ENCODE measurements at regions not wholly inside any gene's neighbourhood (a gene's known extent, or its start where the extent isn't known, plus 50 kb on each side); places are given as distances from the start of the nearest gene placed in this dataset.

- no peak for DNase-seq
- Histone ChIP-seq H3K4me1 (ENCODE audit: insufficient read depth, low read length) (peaks cover 6% of the 10 kb centered on the region), H3K9me3 (ENCODE audit: control insufficient read depth in 1 of 2, low read length in 2 of 2) (no peaks in the 10 kb centered on the region), H3K27ac (ENCODE audit: low read depth, low read length) (no peak overlapping the region), H3K36me3 (ENCODE audit: insufficient read depth, low read length) (no peaks in the 10 kb centered on the region), H3K27me3 (ENCODE audit: insufficient read depth, low read length) (no peaks in the 10 kb centered on the region), H3K4me3 (ENCODE audit: low read length in 2 of 2) (no peak overlapping the region)
- Mint-ChIP-seq H3K27ac (no peak overlapping the region), H3K4me3 (no peak overlapping the region), H3K4me1 (peaks cover 8 to 21% (median 13%) of the 10 kb centered on the region in 4 donors), H3K36me3 (no peaks in the 10 kb centered on the region), H3K27me3 (peaks cover 4 to 6% of the 10 kb centered on the region in 2 donors), H3K9me3 (no peaks in the 10 kb centered on the region)
- ChIA-PET CTCF (ENCODE audit: partially characterized antibody) (no interaction called here), POLR2A (ENCODE audit: partially characterized antibody) (no interaction called here)
- intact Hi-C loops (cut with micrococcal nuclease): no loop called here
These were observed 92.7 kb downstream of the CEBPB start for GRCh38 chr20:50283370-50283769.

GRCh38 chr20:50283922-50284810 is 93.5 kb downstream of the CEBPB start:
- intact Hi-C loops (cut with micrococcal nuclease): no loop called here
- Mint-ChIP-seq H3K27me3 (peaks cover 4 to 6% of the 10 kb centered on the region in 2 donors), H3K4me3 (no peak overlapping the region), H3K27ac (peak overlapping the region in 1 of 7 donors; percentile 5), H3K4me1 (peaks cover 8 to 21% (median 13%) of the 10 kb centered on the region in 4 donors), H3K9me3 (no peaks in the 10 kb centered on the region), H3K36me3 (no peaks in the 10 kb centered on the region)
- ChIA-PET POLR2A (ENCODE audit: partially characterized antibody) (no interaction called here), CTCF (ENCODE audit: partially characterized antibody) (interaction anchor here (0.9 kb wide), 1 partner anchor 29 kb away, joined by 3 read pairs; no protein-coding TSS in a partner anchor)
- no peaks in the 10 kb centered on the region for H3K9me3 ChIP-seq (ENCODE audit: control insufficient read depth in 1 of 2, low read length in 2 of 2)
- H3K4me3 ChIP-seq (ENCODE audit: low read length in 2 of 2): no peak overlapping the region
- H3K27ac ChIP-seq (ENCODE audit: low read depth, low read length): no peak overlapping the region
- DNase-seq: no peak
- no peaks in the 10 kb centered on the region for H3K36me3 ChIP-seq (ENCODE audit: insufficient read depth, low read length)
- peaks cover 6% of the 10 kb centered on the region for H3K4me1 ChIP-seq (ENCODE audit: insufficient read depth, low read length)
- no peaks in the 10 kb centered on the region for H3K27me3 ChIP-seq (ENCODE audit: insufficient read depth, low read length)

DNA sequence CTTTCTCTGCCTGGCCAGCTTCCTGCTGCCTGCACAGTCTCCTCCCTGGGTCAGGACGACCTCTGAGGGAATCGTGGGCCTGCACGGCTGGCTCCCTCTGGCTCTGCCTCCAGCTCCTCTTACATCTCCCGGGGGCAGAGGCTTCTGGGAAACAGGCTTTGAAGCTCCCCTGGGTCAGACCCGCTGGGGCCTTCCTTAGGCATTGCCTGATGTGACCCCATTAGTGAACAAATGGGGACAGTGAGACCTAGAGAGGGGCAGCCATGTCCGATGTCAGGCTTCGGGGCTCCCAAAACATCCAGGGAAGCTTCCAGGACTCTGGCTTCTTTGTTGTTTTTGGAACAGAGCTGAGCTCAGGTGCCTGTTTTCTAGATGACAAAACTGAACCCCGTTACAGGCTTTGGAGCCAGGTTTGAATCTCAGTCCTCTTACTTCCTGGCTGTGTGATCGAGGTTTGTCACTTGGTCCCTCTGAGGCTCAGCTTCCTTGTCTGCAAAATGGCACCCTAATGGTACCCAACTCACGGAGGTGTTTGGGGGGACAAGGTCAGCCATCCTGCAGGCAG is 94.3 kb downstream of the CEBPB start:
- H3K27ac Mint-ChIP-seq: no peak overlapping the region
- Histone ChIP-seq H3K4me3 (ENCODE audit: low read length in 2 of 2) (no peak overlapping the region), H3K9me3 (ENCODE audit: control insufficient read depth in 1 of 2, low read length in 2 of 2) (no peaks in the 10 kb centered on the region), H3K4me1 (ENCODE audit: insufficient read depth, low read length) (peaks cover 6% of the 10 kb centered on the region), H3K27me3 (ENCODE audit: insufficient read depth, low read length) (no peaks in the 10 kb centered on the region), H3K36me3 (ENCODE audit: insufficient read depth, low read length) (no peaks in the 10 kb centered on the region), H3K27ac (ENCODE audit: low read depth, low read length) (no peak overlapping the region)
- no peaks in the 10 kb centered on the region for H3K36me3 Mint-ChIP-seq
- intact Hi-C loops (cut with micrococcal nuclease): no loop called here
- ChIA-PET POLR2A (ENCODE audit: partially characterized antibody) (no interaction called here), CTCF (ENCODE audit: partially characterized antibody) (interaction anchor here (0.9 kb wide), 1 partner anchor 29 kb away, joined by 3 read pairs; no protein-coding TSS in a partner anchor)
- no peaks in the 10 kb centered on the region for H3K9me3 Mint-ChIP-seq
- H3K4me3 Mint-ChIP-seq: no peak overlapping the region
- H3K4me1 Mint-ChIP-seq: peaks cover 8 to 21% (median 13%) of the 10 kb centered on the region in 4 donors
- no peak for DNase-seq
- H3K27me3 Mint-ChIP-seq: peaks cover 6% of the 10 kb centered on the region in 2 donors

GRCh38 chr20:50285376-50286173 is 94.9 kb downstream of the CEBPB start:
- H3K4me3 ChIP-seq (ENCODE audit: low read length in 2 of 2): no peak overlapping the region

GRCh38 chr20:50286174-50286511 is 95.5 kb downstream of the CEBPB start:
- peaks cover 2 to 7% of the 10 kb centered on the region in 2 donors for H3K27me3 Mint-ChIP-seq
- H3K36me3 Mint-ChIP-seq: no peaks in the 10 kb centered on the region
- peak overlapping the region in 3 of 7 donors; percentile 12 to 63 (median 44) for H3K27ac Mint-ChIP-seq
- POLR2A ChIA-PET (ENCODE audit: partially characterized antibody): no interaction called here
- no peaks in the 10 kb centered on the region for H3K9me3 Mint-ChIP-seq
- CTCF ChIA-PET (ENCODE audit: partially characterized antibody): no interaction called here
- Histone ChIP-seq H3K4me1 (ENCODE audit: insufficient read depth, low read length) (peaks cover 6% of the 10 kb centered on the region), H3K27ac (ENCODE audit: low read depth, low read length) (no peak overlapping the region), H3K9me3 (ENCODE audit: control insufficient read depth in 1 of 2, low read length in 2 of 2) (no peaks in the 10 kb centered on the region), H3K27me3 (ENCODE audit: insufficient read depth, low read length) (no peaks in the 10 kb centered on the region), H3K4me3 (ENCODE audit: low read length in 2 of 2) (no peak overlapping the region), H3K36me3 (ENCODE audit: insufficient read depth, low read length) (no peaks in the 10 kb centered on the region)
- peaks cover 8 to 21% (median 13%) of the 10 kb centered on the region in 4 donors for H3K4me1 Mint-ChIP-seq
- H3K4me3 Mint-ChIP-seq: peak overlapping the region in 4 of 8 donors; percentile 35 to 54 (median 43)
- DNase-seq: no peak
- intact Hi-C loops (cut with micrococcal nuclease): no loop called here

More at GRCh38 chr20:50285376-50286173, 94.9 kb downstream of the CEBPB start:
- DNase-seq: no peak
- Mint-ChIP-seq H3K27me3 (peaks cover 4 to 7% of the 10 kb centered on the region in 2 donors), H3K27ac (peak overlapping the region in 4 of 7 donors; percentile 44 to 84 (median 72)), H3K4me3 (peak overlapping the region in 2 of 8 donors; percentile 12 to 41), H3K36me3 (no peaks in the 10 kb centered on the region), H3K4me1 (peaks cover 8 to 21% (median 13%) of the 10 kb centered on the region in 4 donors), H3K9me3 (no peaks in the 10 kb centered on the region)
- no peaks in the 10 kb centered on the region for H3K36me3 ChIP-seq (ENCODE audit: insufficient read depth, low read length)
- H3K27me3 ChIP-seq (ENCODE audit: insufficient read depth, low read length): no peaks in the 10 kb centered on the region
- ChIA-PET POLR2A (ENCODE audit: partially characterized antibody) (no interaction called here), CTCF (ENCODE audit: partially characterized antibody) (no interaction called here)
- no peak overlapping the region for H3K27ac ChIP-seq (ENCODE audit: low read depth, low read length)
- no peaks in the 10 kb centered on the region for H3K9me3 ChIP-seq (ENCODE audit: control insufficient read depth in 1 of 2, low read length in 2 of 2)
- intact Hi-C loops (cut with micrococcal nuclease): no loop called here
- H3K4me1 ChIP-seq (ENCODE audit: insufficient read depth, low read length): peaks cover 6% of the 10 kb centered on the region

- peaks cover 6% of the 10 kb centered on the region for H3K4me1 ChIP-seq (ENCODE audit: insufficient read depth, low read length)
- H3K27ac Mint-ChIP-seq: no peak overlapping the region
- H3K4me1 Mint-ChIP-seq: peaks cover 8 to 21% (median 13%) of the 10 kb centered on the region in 4 donors
- H3K9me3 ChIP-seq (ENCODE audit: control insufficient read depth in 1 of 2, low read length in 2 of 2): no peaks in the 10 kb centered on the region
- DNase-seq: no peak
- no peaks in the 10 kb centered on the region for H3K36me3 Mint-ChIP-seq
- H3K36me3 ChIP-seq (ENCODE audit: insufficient read depth, low read length): no peaks in the 10 kb centered on the region
- peak overlapping the region in 2 of 8 donors; percentile 40 to 54 for H3K4me3 Mint-ChIP-seq
- POLR2A ChIA-PET (ENCODE audit: partially characterized antibody): no interaction called here
- no peaks in the 10 kb centered on the region for H3K27me3 ChIP-seq (ENCODE audit: insufficient read depth, low read length)
- H3K9me3 Mint-ChIP-seq: no peaks in the 10 kb centered on the region
- no peak overlapping the region for H3K4me3 ChIP-seq (ENCODE audit: low read length in 2 of 2)
- peaks cover 0 to 7% of the 10 kb centered on the region in 2 donors for H3K27me3 Mint-ChIP-seq
- intact Hi-C loops (cut with micrococcal nuclease): no loop called here
- no peak overlapping the region for H3K27ac ChIP-seq (ENCODE audit: low read depth, low read length)
- CTCF ChIA-PET (ENCODE audit: partially characterized antibody): no interaction called here
These were observed 96.0 kb downstream of the CEBPB start for GRCh38 chr20:50286609-50287008.

GRCh38 chr20:50287512-50287911 is 96.9 kb downstream of the CEBPB start:
- H3K36me3 ChIP-seq (ENCODE audit: insufficient read depth, low read length): no peaks in the 10 kb centered on the region
- Mint-ChIP-seq H3K9me3 (no peaks in the 10 kb centered on the region), H3K27ac (no peak overlapping the region), H3K4me1 (peaks cover 8 to 21% (median 13%) of the 10 kb centered on the region in 4 donors), H3K36me3 (no peaks in the 10 kb centered on the region), H3K27me3 (peaks cover 0 to 7% of the 10 kb centered on the region in 2 donors), H3K4me3 (no peak overlapping the region)
- ChIA-PET POLR2A (ENCODE audit: partially characterized antibody) (no interaction called here), CTCF (ENCODE audit: partially characterized antibody) (no interaction called here)
- H3K9me3 ChIP-seq (ENCODE audit: control insufficient read depth in 1 of 2, low read length in 2 of 2): no peaks in the 10 kb centered on the region
- no peaks in the 10 kb centered on the region for H3K27me3 ChIP-seq (ENCODE audit: insufficient read depth, low read length)
- peaks cover 6% of the 10 kb centered on the region for H3K4me1 ChIP-seq (ENCODE audit: insufficient read depth, low read length)
- no peak overlapping the region for H3K27ac ChIP-seq (ENCODE audit: low read depth, low read length)
- intact Hi-C loops (cut with micrococcal nuclease): no loop called here
- H3K4me3 ChIP-seq (ENCODE audit: low read length in 2 of 2): no peak overlapping the region
- DNase-seq: no peak

Measured in CD4-positive, alpha-beta memory T cell (primary cell).